Liver (tissue), 8 donors: ENCODE measurements at regions not wholly inside any gene's neighbourhood (a gene's known extent, or its start where the extent isn't known, plus 50 kb on each side); places are given as distances from the start of the nearest gene placed in this dataset.

ENCODE experiments used
- DNase-seq: peaks from one replicate; pipeline ENCODE4 v3.0.0-alpha.2; 2017; ENCODE audit warnings: low spot score
- H3K27ac ChIP-seq, 2 donors: one replicate each; pipeline ENCODE4 v1.7.0; 2013; ENCODE audit warnings: inconsistent platforms in 2 of 2, low read length in 2 of 2, control low read depth in 1 of 2, low read depth in 1 of 2, mild to moderate bottlenecking in 1 of 2
- H3K27me3 ChIP-seq, 4 donors: one replicate each; pipeline versions ENCODE4 v1.6.1 to v1.7.0; 2013; ENCODE audit warnings: low read length in 3 of 4, inconsistent platforms in 1 of 4, mild to moderate bottlenecking in 1 of 4, moderate library complexity in 1 of 4; ENCODE audit not compliant: control insufficient read depth in 4 of 4, insufficient read depth in 4 of 4
- H3K36me3 ChIP-seq, 4 donors: one replicate each; pipeline versions ENCODE4 v1.6.1 to v1.7.0; 2013; ENCODE audit warnings: low read length in 3 of 4, mild to moderate bottlenecking in 3 of 4, low read depth in 1 of 4, moderate library complexity in 1 of 4; ENCODE audit not compliant: control insufficient read depth in 4 of 4, insufficient read depth in 3 of 4
- H3K4me1 ChIP-seq, 4 donors: one replicate each; pipeline versions ENCODE4 v1.6.1 to v1.7.0; 2013; ENCODE audit warnings: low read length in 3 of 4, mild to moderate bottlenecking in 3 of 4, moderate library complexity in 1 of 4; ENCODE audit not compliant: control insufficient read depth in 4 of 4, insufficient read depth in 4 of 4
- H3K4me3 ChIP-seq, 3 donors: one replicate each; pipeline versions ENCODE4 v1.6.1 to v1.7.0; 2013; ENCODE audit warnings: low read length in 3 of 3, control low read depth in 1 of 3, low read depth in 1 of 3, mild to moderate bottlenecking in 1 of 3
- H3K9ac ChIP-seq, 2 donors: one replicate each; pipeline ENCODE4 v1.7.0; 2013; ENCODE audit warnings: low read length in 2 of 2, mild to moderate bottlenecking in 2 of 2, moderate library complexity in 2 of 2, control low read depth in 1 of 2, low read depth in 1 of 2
- H3K9me3 ChIP-seq, 4 donors: one replicate each; pipeline versions ENCODE4 v1.6.1 to v1.7.0; 2013; ENCODE audit warnings: low read length in 3 of 4; ENCODE audit not compliant: control insufficient read depth in 4 of 4
- EGR1 ChIP-seq, 2 donors: IDR thresholded peaks; 2 replicates each; pipeline ENCODE4 v1.6.1; 2016 to 2018; ENCODE audit warnings: antibody characterized with exemption in 2 of 2, low read depth in 2 of 2
- FOXA1 ChIP-seq: IDR thresholded peaks from 2 replicates; pipeline ENCODE4 v1.6.1; 2016; ENCODE audit warnings: antibody characterized with exemption
- FOXA2 ChIP-seq: IDR thresholded peaks from 2 replicates; pipeline ENCODE4 v1.6.1; 2016; ENCODE audit warnings: antibody characterized with exemption
- GABPA ChIP-seq, 2 donors: IDR thresholded peaks in 1 of 2; conservative IDR thresholded peaks in 1 of 2; 2 replicates each; pipeline ENCODE4 v1.6.1; 2016; ENCODE audit warnings: antibody characterized with exemption in 2 of 2, mild to moderate bottlenecking in 1 of 2, moderate library complexity in 1 of 2
- HNF4A ChIP-seq, 2 donors: conservative IDR thresholded peaks; 2 replicates each; pipeline ENCODE4 v1.6.1; 2016; ENCODE audit warnings: antibody characterized with exemption in 2 of 2, mild to moderate bottlenecking in 2 of 2
- JUND ChIP-seq, 2 donors: IDR thresholded peaks; 2 replicates each; pipeline ENCODE4 v1.6.1; 2016; ENCODE audit warnings: antibody characterized with exemption in 2 of 2
- MAX ChIP-seq: IDR thresholded peaks from 2 replicates; pipeline ENCODE4 v1.6.1; 2016; ENCODE audit warnings: antibody characterized with exemption
- NR2F2 ChIP-seq: IDR thresholded peaks from 2 replicates; pipeline ENCODE4 v1.6.1; 2016; ENCODE audit warnings: antibody characterized with exemption
- RAD21 ChIP-seq, 2 donors: IDR thresholded peaks; 2 replicates each; pipeline ENCODE4 v1.6.1; 2016; ENCODE audit warnings: antibody characterized with exemption in 2 of 2, mild to moderate bottlenecking in 2 of 2
- RXRA ChIP-seq, 2 donors: IDR thresholded peaks; 2 replicates each; pipeline ENCODE4 v1.6.1; 2017 to 2018; ENCODE audit warnings: antibody characterized with exemption in 2 of 2, mild to moderate bottlenecking in 1 of 2
- YY1 ChIP-seq: IDR thresholded peaks from 2 replicates; pipeline ENCODE4 v1.6.1; 2016; ENCODE audit warnings: antibody characterized with exemption, mild to moderate bottlenecking
- WGBS: extraction: QIAGEN DNeasy Blood & Tissue Kit; methylation state at CpG from one replicate; pipeline ENCODE4 v1.1.7; 2013; 5-methylcytosine and 5-hydroxymethylcytosine counted together
- TF ChIP-seq, protein P1 (sequence below): IDR thresholded peaks from 2 replicates; pipeline ENCODE4 v1.6.1; 2016; ENCODE audit warnings: antibody characterized with exemption, mild to moderate bottlenecking
- TF ChIP-seq, protein P2 (sequence below): fragments of 150-350 bp; IDR thresholded peaks from 2 replicates; pipeline ENCODE4 v1.5.1; 2017; ENCODE audit warnings: improper control_type of control experiment, low read depth, low read length; ENCODE audit not compliant: missing input control
- donor health status: healthy.
- donor health status: healthy.
- donor health status: healthy.
- donor health status: healthy.
- donor health status: healthy.

DNA sequence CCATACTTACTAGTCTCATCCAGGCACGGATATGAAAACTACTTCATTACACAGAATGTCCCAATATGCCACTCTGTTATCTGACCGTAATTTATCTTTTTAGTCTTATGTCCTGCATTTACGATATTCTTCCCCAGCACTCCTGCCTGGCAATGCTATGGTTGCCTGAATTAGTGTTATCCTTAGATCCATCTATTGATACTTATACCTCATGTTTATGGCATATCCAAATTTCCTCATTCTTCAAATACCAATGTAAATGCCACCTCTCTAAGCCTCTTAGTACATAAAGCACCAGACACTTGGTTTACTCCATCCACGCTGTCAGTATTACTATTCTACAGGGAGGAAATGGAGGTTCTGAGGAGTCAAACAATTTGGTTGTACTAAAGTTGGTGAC, 507.8 kb upstream of the NMUR2 start:
- H3K4me1 ChIP-seq = peaks cover 0 to 3% (median 2%) of the 10 kb centered on the region in 4 donors
- no peak for TF ChIP-seq RXRA (IDR thresholded peaks at IDR 0.05)
- no peak for TF ChIP-seq HNF4A (conservative IDR thresholded peaks at IDR 0.05)
- no peak overlapping the region for H3K4me3 ChIP-seq
- WGBS = 69% methylated on average over 4 of the region's 4 CpGs
- DNase-seq = no peak
- H3K9ac ChIP-seq = no peak overlapping the region
- H3K36me3 ChIP-seq = no peaks in the 10 kb centered on the region
- no peaks in the 10 kb centered on the region for H3K27me3 ChIP-seq
- H3K27ac ChIP-seq = no peak overlapping the region
- H3K9me3 ChIP-seq = no peaks in the 10 kb centered on the region

GRCh38 chr5:152932621-152933020, 527.5 kb upstream of the NMUR2 start:
- Histone ChIP-seq H3K9me3 (no peaks in the 10 kb centered on the region), H3K27me3 (no peaks in the 10 kb centered on the region), H3K27ac (no peak overlapping the region), H3K4me3 (no peak overlapping the region), H3K9ac (no peak overlapping the region), H3K4me1 (no peaks in the 10 kb centered on the region), H3K36me3 (no peaks in the 10 kb centered on the region)
- no peak for TF ChIP-seq MAX
- no peak for TF ChIP-seq NR2F2
- no peak for TF ChIP-seq JUND (IDR thresholded peaks at IDR 0.05)
- TF ChIP-seq, protein P1, sequence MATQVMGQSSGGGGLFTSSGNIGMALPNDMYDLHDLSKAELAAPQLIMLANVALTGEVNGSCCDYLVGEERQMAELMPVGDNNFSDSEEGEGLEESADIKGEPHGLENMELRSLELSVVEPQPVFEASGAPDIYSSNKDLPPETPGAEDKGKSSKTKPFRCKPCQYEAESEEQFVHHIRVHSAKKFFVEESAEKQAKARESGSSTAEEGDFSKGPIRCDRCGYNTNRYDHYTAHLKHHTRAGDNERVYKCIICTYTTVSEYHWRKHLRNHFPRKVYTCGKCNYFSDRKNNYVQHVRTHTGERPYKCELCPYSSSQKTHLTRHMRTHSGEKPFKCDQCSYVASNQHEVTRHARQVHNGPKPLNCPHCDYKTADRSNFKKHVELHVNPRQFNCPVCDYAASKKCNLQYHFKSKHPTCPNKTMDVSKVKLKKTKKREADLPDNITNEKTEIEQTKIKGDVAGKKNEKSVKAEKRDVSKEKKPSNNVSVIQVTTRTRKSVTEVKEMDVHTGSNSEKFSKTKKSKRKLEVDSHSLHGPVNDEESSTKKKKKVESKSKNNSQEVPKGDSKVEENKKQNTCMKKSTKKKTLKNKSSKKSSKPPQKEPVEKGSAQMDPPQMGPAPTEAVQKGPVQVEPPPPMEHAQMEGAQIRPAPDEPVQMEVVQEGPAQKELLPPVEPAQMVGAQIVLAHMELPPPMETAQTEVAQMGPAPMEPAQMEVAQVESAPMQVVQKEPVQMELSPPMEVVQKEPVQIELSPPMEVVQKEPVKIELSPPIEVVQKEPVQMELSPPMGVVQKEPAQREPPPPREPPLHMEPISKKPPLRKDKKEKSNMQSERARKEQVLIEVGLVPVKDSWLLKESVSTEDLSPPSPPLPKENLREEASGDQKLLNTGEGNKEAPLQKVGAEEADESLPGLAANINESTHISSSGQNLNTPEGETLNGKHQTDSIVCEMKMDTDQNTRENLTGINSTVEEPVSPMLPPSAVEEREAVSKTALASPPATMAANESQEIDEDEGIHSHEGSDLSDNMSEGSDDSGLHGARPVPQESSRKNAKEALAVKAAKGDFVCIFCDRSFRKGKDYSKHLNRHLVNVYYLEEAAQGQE = no peak
- TF ChIP-seq FOXA1 = no peak
- no peak for TF ChIP-seq EGR1 (IDR thresholded peaks at IDR 0.05; ENCODE audit: low read depth in 2 of 2)
- DNase-seq = no peak

DNA sequence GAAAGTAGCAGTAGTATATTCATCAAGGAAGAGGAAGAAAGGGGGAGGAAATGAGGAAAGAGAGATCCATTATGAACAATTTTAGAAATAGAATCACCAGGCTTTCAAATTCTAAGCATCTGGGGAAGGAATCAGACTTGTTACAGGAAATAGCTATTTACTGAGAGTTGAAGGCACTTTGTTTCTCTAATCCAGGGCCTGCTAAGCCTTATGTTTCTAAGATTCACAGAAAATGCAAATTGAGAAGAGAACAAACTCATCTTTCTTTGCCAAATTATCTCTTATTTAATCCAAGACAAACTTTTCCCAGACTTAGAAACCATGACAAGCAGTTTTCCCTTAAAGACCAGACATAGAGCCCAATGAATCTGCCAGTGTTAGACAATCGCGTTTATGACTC, 528.0 kb upstream of the NMUR2 start:
- no peak for TF ChIP-seq FOXA2
- TF ChIP-seq, protein P2, sequence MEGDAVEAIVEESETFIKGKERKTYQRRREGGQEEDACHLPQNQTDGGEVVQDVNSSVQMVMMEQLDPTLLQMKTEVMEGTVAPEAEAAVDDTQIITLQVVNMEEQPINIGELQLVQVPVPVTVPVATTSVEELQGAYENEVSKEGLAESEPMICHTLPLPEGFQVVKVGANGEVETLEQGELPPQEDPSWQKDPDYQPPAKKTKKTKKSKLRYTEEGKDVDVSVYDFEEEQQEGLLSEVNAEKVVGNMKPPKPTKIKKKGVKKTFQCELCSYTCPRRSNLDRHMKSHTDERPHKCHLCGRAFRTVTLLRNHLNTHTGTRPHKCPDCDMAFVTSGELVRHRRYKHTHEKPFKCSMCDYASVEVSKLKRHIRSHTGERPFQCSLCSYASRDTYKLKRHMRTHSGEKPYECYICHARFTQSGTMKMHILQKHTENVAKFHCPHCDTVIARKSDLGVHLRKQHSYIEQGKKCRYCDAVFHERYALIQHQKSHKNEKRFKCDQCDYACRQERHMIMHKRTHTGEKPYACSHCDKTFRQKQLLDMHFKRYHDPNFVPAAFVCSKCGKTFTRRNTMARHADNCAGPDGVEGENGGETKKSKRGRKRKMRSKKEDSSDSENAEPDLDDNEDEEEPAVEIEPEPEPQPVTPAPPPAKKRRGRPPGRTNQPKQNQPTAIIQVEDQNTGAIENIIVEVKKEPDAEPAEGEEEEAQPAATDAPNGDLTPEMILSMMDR = no peak
- no peak for TF ChIP-seq MAX
- no peak for TF ChIP-seq GABPA (IDR thresholded peaks at IDR 0.05 in 1 of 2, conservative IDR thresholded peaks at IDR 0.05 in 1 of 2)
- no peak for TF ChIP-seq RAD21 (IDR thresholded peaks at IDR 0.05)
- no peak for TF ChIP-seq YY1
- WGBS = 37% methylated on average over 2 of the region's 2 CpGs

More for the DNA sequence above, 528.0 kb upstream of the NMUR2 start:
- no peak for DNase-seq
- Histone ChIP-seq H3K36me3 (no peaks in the 10 kb centered on the region), H3K4me1 (no peaks in the 10 kb centered on the region), H3K4me3 (no peak overlapping the region), H3K27ac (no peak overlapping the region), H3K9ac (no peak overlapping the region), H3K9me3 (no peaks in the 10 kb centered on the region), H3K27me3 (no peaks in the 10 kb centered on the region)
